Omental fat pad (tissue), 3 donors: ENCODE measurements at regions not wholly inside any gene's neighbourhood (a gene's known extent, or its start where the extent isn't known, plus 50 kb on each side); places are given as distances from the start of the nearest gene placed in this dataset.
"Not testable (repeated sequence)": the region's sequence is repeated elsewhere in the genome, so short reads cannot be mapped to it uniquely, and the experiment has no call there.

Experiments
- ATAC-seq: fragments of 150-250 bp; one replicate; pipeline ENCODE4 v1.9.1; 2016; ENCODE audit warnings: mild to moderate bottlenecking, moderate library complexity; ENCODE audit not compliant: low FRiP score
- DNase-seq: peaks from one replicate; pipeline ENCODE4 v3.0.0-alpha.2; 2019; ENCODE audit warnings: low spot score
- CTCF ChIP-seq, 3 donors: fragments of 450-650 bp; IDR thresholded peaks; one replicate each; pipeline ENCODE4 v1.5.1; 2016 to 2017; ENCODE audit warnings: antibody characterized with exemption in 3 of 3, mild to moderate bottlenecking in 3 of 3, moderate library complexity in 2 of 3

- DNase-seq (no peak), ATAC-seq (no peak)
- no peak for TF ChIP-seq CTCF (IDR thresholded peaks at IDR 0.05)
Observed at GRCh38 chr5:153275695-153276094, 214.8 kb upstream of the GRIA1 start.

GRCh38 chr5:153276151-153276550, 214.3 kb upstream of the GRIA1 start:
- no peak for DNase-seq
- TF ChIP-seq CTCF (IDR thresholded peaks at IDR 0.05) = no peak
- no peak for ATAC-seq

GRCh38 chr5:153296251-153296844, 194.1 kb upstream of the GRIA1 start:
- DNase-seq, ATAC-seq: not testable (repeated sequence)

GRCh38 chr5:153299891-153300290, 190.6 kb upstream of the GRIA1 start:
- TF ChIP-seq CTCF (IDR thresholded peaks at IDR 0.05) = no peak
- DNase-seq = no peak
- ATAC-seq = no peak

- DNase-seq (no peak), ATAC-seq (no peak)
- no peak for TF ChIP-seq CTCF (IDR thresholded peaks at IDR 0.05)
Observed at GRCh38 chr5:153308282-153308681, 182.2 kb upstream of the GRIA1 start.

GRCh38 chr5:153318556-153318955, 171.9 kb upstream of the GRIA1 start:
- DNase-seq (no peak), ATAC-seq (no peak)
- TF ChIP-seq CTCF (IDR thresholded peaks at IDR 0.05) = no peak

GRCh38 chr5:153321478-153321877, 169.0 kb upstream of the GRIA1 start:
- no peak for TF ChIP-seq CTCF (IDR thresholded peaks at IDR 0.05)
- ATAC-seq (no peak), DNase-seq (no peak)

- DNase-seq = no peak
- no peak for TF ChIP-seq CTCF (IDR thresholded peaks at IDR 0.05)
- ATAC-seq = no peak
Observed at GRCh38 chr5:153340139-153340538, 150.3 kb upstream of the GRIA1 start.
